PC-3 (cell line): ENCODE measurements at regions not wholly inside any gene's neighbourhood (a gene's known extent, or its start where the extent isn't known, plus 50 kb on each side); places are given as distances from the start of the nearest gene placed in this dataset.

Experiments
- ATAC-seq: fragments of 200-7000 bp; cut with Tn5 transposase; 2 replicates; pipeline ENCODE4 v1.9.1; 2020; ENCODE audit warnings: mild to moderate bottlenecking, moderate library complexity
- BruUV-seq: library from RNA; stranded (reverse); fragments of 400-500 nt; replicated peaks from 2 replicates; lab custom pipeline; 2021; lab: Mats Ljungman, UMichigan
- CTCF ChIA-PET: fragments of 300-600 bp; sonication (Branson Sonifier 250); formaldehyde crosslinking; loops from one replicate; lab custom pipeline; 2022; ENCODE audit warnings: antibody characterized with exemption; lab: Charles Lee
- POLR2A ChIA-PET: fragments of 300-600 bp; sonication (Branson Sonifier 250); formaldehyde crosslinking; loops from one replicate; lab custom pipeline; 2022; ENCODE audit warnings: antibody characterized with exemption; ENCODE audit not compliant: unreplicated experiment; lab: Charles Lee
- DNase-seq: peaks from one replicate; pipeline ENCODE4 v3.0.0-alpha.2; 2015
- H2AFZ ChIP-seq: fragments of 300-600 bp; sonication (generic); 2 replicates; pipeline ENCODE4 v1.6.0; 2016; ENCODE audit warnings: antibody characterized with exemption, low read length
- H3F3A ChIP-seq: fragments of 300-600 bp; sonication (generic); one replicate; pipeline ENCODE4 v1.6.0; 2017; ENCODE audit warnings: antibody characterized with exemption, low read length, control low read depth, mild to moderate bottlenecking; ENCODE audit not compliant: unreplicated experiment
- H3K27ac ChIP-seq: fragments of 300-600 bp; sonication (generic); 2 replicates; pipeline ENCODE4 v1.5.1; 2016; ENCODE audit warnings: mild to moderate bottlenecking, low read length
- H3K27me3 ChIP-seq: fragments of 300-600 bp; sonication (generic); 2 replicates; pipeline ENCODE4 v1.6.1; 2016; ENCODE audit warnings: low read length, mixed read lengths
- H3K36me3 ChIP-seq: fragments of 300-600 bp; sonication (generic); 2 replicates; pipeline ENCODE4 v1.6.1; 2016; ENCODE audit warnings: low read depth, mixed run types, low read length, mixed read lengths
- H3K4me1 ChIP-seq: fragments of 300-600 bp; sonication (generic); 2 replicates; pipeline ENCODE4 v1.5.1; 2016; ENCODE audit warnings: low read length; ENCODE audit not compliant: insufficient read depth
- H3K4me2 ChIP-seq: fragments of 300-600 bp; sonication (generic); 2 replicates; pipeline ENCODE4 v1.6.0; 2016; ENCODE audit warnings: low read length
- H3K4me3 ChIP-seq: fragments of 300-600 bp; sonication (generic); 2 replicates; pipeline ENCODE4 v1.5.1; 2016; ENCODE audit warnings: mild to moderate bottlenecking, low read length, mixed read lengths
- H3K79me2 ChIP-seq: fragments of 300-600 bp; sonication (generic); 2 replicates; pipeline ENCODE4 v1.6.1; 2017; ENCODE audit warnings: low read length, mixed read lengths
- H3K9ac ChIP-seq: fragments of 300-600 bp; sonication (generic); 2 replicates; pipeline ENCODE4 v1.6.0; 2016; ENCODE audit warnings: mild to moderate bottlenecking, low read length
- H3K9me2 ChIP-seq: fragments of 300-600 bp; sonication (generic); replicated peaks from 2 replicates; pipeline ENCODE4 v1.6.1; 2016; ENCODE audit warnings: mixed run types, low read length, mixed read lengths
- H3K9me3 ChIP-seq: fragments of 300-600 bp; sonication (generic); 2 replicates; pipeline ENCODE4 v1.6.1; 2016; ENCODE audit warnings: low read length, mixed read lengths
- H4K20me1 ChIP-seq: fragments of 300-600 bp; sonication (generic); 2 replicates; pipeline ENCODE4 v1.6.1; 2016; ENCODE audit warnings: low read length, mixed read lengths
- CTCF ChIP-seq: fragments of 300-600 bp; sonication (generic); conservative IDR thresholded peaks from 2 replicates; pipeline ENCODE4 v1.5.1; 2017; ENCODE audit warnings: antibody characterized with exemption, low read depth, mild to moderate bottlenecking, low read length
- EZH2 ChIP-seq: fragments of 300-600 bp; sonication (generic); IDR thresholded peaks from one replicate; pipeline ENCODE4 v1.6.1; 2017; ENCODE audit warnings: antibody characterized with exemption, mild to moderate bottlenecking, low read length; ENCODE audit not compliant: unreplicated experiment
- EZH2phosphoT487 ChIP-seq: fragments of 300-600 bp; sonication (generic); IDR thresholded peaks from 2 replicates; pipeline ENCODE4 v1.6.1; 2018; ENCODE audit warnings: mild to moderate bottlenecking, antibody characterized with exemption, low read length, borderline replicate concordance
- intact Hi-C: fragments of 100-400 bp; cut with micrococcal nuclease; formaldehyde crosslinking; loops from 2 replicates; pipeline ENCODE4 v1.9.0; 2023

DNA sequence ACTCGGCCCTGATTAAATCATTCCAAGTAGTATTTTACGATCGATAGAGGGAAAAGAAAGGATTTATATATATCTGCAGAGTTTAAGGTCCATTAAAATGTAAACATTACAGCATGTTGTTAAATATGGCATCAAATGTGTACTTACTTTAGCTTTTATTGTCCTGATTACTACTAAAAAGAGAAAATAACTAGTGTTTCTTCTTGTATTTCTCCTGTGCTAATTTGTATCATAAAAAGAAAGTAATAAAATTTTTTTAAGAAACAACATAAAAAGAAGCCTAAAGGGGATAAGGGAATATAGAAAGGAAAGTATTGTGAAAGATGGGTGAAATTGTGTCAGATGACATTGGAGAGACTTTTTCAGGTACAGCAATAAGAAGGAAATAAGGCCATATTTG is 300.3 kb upstream of the ARSJ start:
- CTCF ChIA-PET = no interaction called here
- BruUV-seq = no TSS peak
- H3K27me3 ChIP-seq = no peaks in the 10 kb centered on the region

DNA sequence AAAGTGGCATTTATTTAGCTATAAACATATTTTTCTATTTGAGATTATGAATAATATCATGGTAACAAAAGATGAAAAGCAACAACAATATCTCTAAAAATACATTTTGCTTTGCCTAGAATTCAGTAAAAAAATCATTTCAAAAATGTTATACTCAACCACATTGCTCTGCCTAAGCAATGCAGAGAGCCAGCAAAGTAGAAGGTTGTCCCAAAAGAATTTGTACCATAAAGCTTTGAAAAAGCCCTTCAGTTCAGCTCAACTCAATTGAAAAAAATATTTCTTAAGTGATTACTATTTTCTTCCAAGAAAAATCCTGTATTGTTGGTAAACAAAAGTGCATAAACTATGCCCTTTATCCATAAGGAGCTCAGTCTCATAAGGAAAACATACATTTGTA is 301.2 kb upstream of the ARSJ start:
- Histone ChIP-seq H3K4me3 (no peak overlapping the region), H3K36me3 (no peaks in the 10 kb centered on the region), H3K9ac (no peak overlapping the region), H2AFZ (no peak overlapping the region), H3F3A (no peaks in the 10 kb centered on the region), H3K79me2 (no peaks in the 10 kb centered on the region), H3K27ac (no peak overlapping the region), H3K4me1 (no peaks in the 10 kb centered on the region), H3K27me3 (no peaks in the 10 kb centered on the region), H3K9me3 (no peaks in the 10 kb centered on the region), H3K4me2 (no peak overlapping the region), H3K9me2 (no peaks in the 10 kb centered on the region), H4K20me1 (no peaks in the 10 kb centered on the region)
- TF ChIP-seq CTCF (no peak), EZH2 (no peak), EZH2phosphoT487 (no peak)
- no TSS peak for BruUV-seq
- ChIA-PET POLR2A (no interaction called here), CTCF (no interaction called here)
- intact Hi-C loops = no loop called here
- ATAC-seq (no peak), DNase-seq (no peak)

More for the DNA sequence above, 300.3 kb upstream of the ARSJ start:
- H3K9me2 ChIP-seq = no peaks in the 10 kb centered on the region
- H3K4me2 ChIP-seq = no peak overlapping the region
- no peaks in the 10 kb centered on the region for H4K20me1 ChIP-seq
- H3F3A ChIP-seq = no peaks in the 10 kb centered on the region
- intact Hi-C loops = loop anchor here (10.0 kb wide), 1 partner anchor 95 kb away; no protein-coding TSS in a partner anchor
- no peak overlapping the region for H3K9ac ChIP-seq
- no peaks in the 10 kb centered on the region for H3K79me2 ChIP-seq
- TF ChIP-seq CTCF = no peak
- TF ChIP-seq EZH2 = no peak
- TF ChIP-seq EZH2phosphoT487 = no peak
- POLR2A ChIA-PET = no interaction called here
- H3K27ac ChIP-seq = no peak overlapping the region
- H2AFZ ChIP-seq = no peak overlapping the region
- no peak for ATAC-seq
- no peak for DNase-seq
- H3K9me3 ChIP-seq = no peaks in the 10 kb centered on the region
- no peaks in the 10 kb centered on the region for H3K36me3 ChIP-seq
- no peaks in the 10 kb centered on the region for H3K4me1 ChIP-seq
- no peak overlapping the region for H3K4me3 ChIP-seq

GRCh38 chr4:114281164-114281960 is 301.9 kb upstream of the ARSJ start:
- DNase-seq (no peak), ATAC-seq (no peak)
- TF ChIP-seq EZH2 (no peak), CTCF (no peak), EZH2phosphoT487 (no peak)
- no peaks in the 10 kb centered on the region for H3K79me2 ChIP-seq
- no peak overlapping the region for H3K9ac ChIP-seq
- ChIA-PET CTCF (no interaction called here), POLR2A (no interaction called here)
- H3K4me1 ChIP-seq = no peaks in the 10 kb centered on the region
- no peaks in the 10 kb centered on the region for H3K36me3 ChIP-seq
- no TSS peak for BruUV-seq
- H3F3A ChIP-seq = no peaks in the 10 kb centered on the region
- no peak overlapping the region for H2AFZ ChIP-seq
- no peak overlapping the region for H3K4me3 ChIP-seq
- no peaks in the 10 kb centered on the region for H3K27me3 ChIP-seq
- H3K9me2 ChIP-seq = no peaks in the 10 kb centered on the region
- H3K9me3 ChIP-seq = no peaks in the 10 kb centered on the region
- H3K27ac ChIP-seq = no peak overlapping the region
- intact Hi-C loops = no loop called here
- no peaks in the 10 kb centered on the region for H4K20me1 ChIP-seq
- no peak overlapping the region for H3K4me2 ChIP-seq
